GM23338 (cell line): ENCODE measurements at regions not wholly inside any gene's neighbourhood (a gene's known extent, or its start where the extent isn't known, plus 50 kb on each side); places are given as distances from the start of the nearest gene placed in this dataset.

Source experiments
- CTCF ChIP-seq, 2 experiments: fragments of 200-600 bp in 1 of 2; sonication (generic) in 1 of 2; conservative IDR thresholded peaks; 2 replicates each; pipeline versions ENCODE4 v1.5.1 to v1.6.1; 2016 to 2017; ENCODE audit warnings: antibody characterized with exemption in 2 of 2, low read depth in 2 of 2, mild to moderate bottlenecking in 2 of 2, moderate library complexity in 1 of 2
- EZH2 ChIP-seq: fragments of 200-600 bp; sonication (generic); IDR thresholded peaks from one replicate; pipeline ENCODE4 v1.8.0; 2017; ENCODE audit warnings: antibody characterized with exemption, mild to moderate bottlenecking, low read depth; ENCODE audit not compliant: unreplicated experiment
- EZH2phosphoT487 ChIP-seq: fragments of 200-600 bp; sonication (generic); IDR thresholded peaks from one replicate; pipeline ENCODE4 v1.8.1; 2018; ENCODE audit warnings: antibody characterized with exemption; ENCODE audit not compliant: unreplicated experiment
- POLR2AphosphoS5 ChIP-seq: IDR thresholded peaks from 2 replicates; pipeline ENCODE4 v1.6.1; 2016; ENCODE audit warnings: antibody characterized with exemption, low read depth

DNA sequence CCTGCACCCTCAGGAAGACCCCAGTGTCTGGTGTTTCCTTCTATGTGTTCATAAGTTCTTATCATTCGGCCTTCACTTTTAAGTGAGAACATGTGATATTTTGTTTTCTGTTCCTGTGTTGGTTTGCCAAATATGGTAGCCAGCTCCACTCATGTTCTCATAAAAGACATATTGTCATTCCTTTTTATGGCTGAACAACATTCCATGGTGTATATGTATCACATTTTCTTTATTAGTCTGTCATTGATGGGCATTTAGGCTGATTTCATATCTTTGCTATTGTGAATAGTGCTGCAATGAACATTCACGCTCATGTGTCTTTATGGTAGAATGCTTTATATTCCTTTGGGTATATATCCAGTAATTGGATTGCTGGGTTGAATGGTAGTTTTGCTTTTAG, 645.1 kb downstream of the SLC16A7 start:
- TF ChIP-seq POLR2AphosphoS5 (no peak), CTCF (conservative IDR thresholded peaks at IDR 0.05; ENCODE audit: low read depth in 2 of 2) (no peak), EZH2 (no peak), EZH2phosphoT487 (no peak)
